GM21529 (cell line): ENCODE measurements at regions not wholly inside any gene's neighbourhood (a gene's known extent, or its start where the extent isn't known, plus 50 kb on each side); places are given as distances from the start of the nearest gene placed in this dataset.
"Not testable (repeated sequence)": the region's sequence is repeated elsewhere in the genome, so short reads cannot be mapped to it uniquely, and the experiment has no call there.

Source experiments
- ATAC-seq: cut with Tn5 transposase; IDR thresholded peaks from one replicate; pipeline ENCODE4 v1.9.1; 2021; ENCODE audit not compliant: unreplicated experiment

GRCh38 chr5:91243852-91244251, 139.3 kb downstream of the ARRDC3 start:
- no peak for ATAC-seq

- no peak for ATAC-seq
Observed at GRCh38 chr5:91243286-91243685, 139.8 kb downstream of the ARRDC3 start.

- not testable (repeated sequence) for ATAC-seq
Observed at GRCh38 chr5:91241460-91241859, 141.7 kb downstream of the ARRDC3 start.

- ATAC-seq, result no peak
Observed at GRCh38 chr5:91240175-91240574, 142.9 kb downstream of the ARRDC3 start.

GRCh38 chr5:91235271-91235694, 147.8 kb downstream of the ARRDC3 start:
- ATAC-seq, result no peak

GRCh38 chr5:91232523-91232922, 150.6 kb downstream of the ARRDC3 start:
- ATAC-seq, result no peak

GRCh38 chr5:91229031-91229727, 153.9 kb downstream of the ARRDC3 start:
- ATAC-seq, result no peak

- ATAC-seq, result no peak
Observed at GRCh38 chr5:91228188-91228587, 154.9 kb downstream of the ARRDC3 start.

- ATAC-seq, result peak; percentile 81
Observed at GRCh38 chr5:91225848-91226686, 157.1 kb downstream of the ARRDC3 start.

GRCh38 chr5:91224969-91225368, 158.1 kb downstream of the ARRDC3 start:
- ATAC-seq, result no peak

GRCh38 chr5:91224456-91224855, 158.7 kb downstream of the ARRDC3 start:
- ATAC-seq, result no peak

GRCh38 chr5:91223886-91224285, 159.2 kb downstream of the ARRDC3 start:
- ATAC-seq, result no peak

GRCh38 chr5:91222482-91222881, 160.6 kb downstream of the ARRDC3 start:
- ATAC-seq, result no peak

GRCh38 chr5:91221917-91222316, 161.2 kb downstream of the ARRDC3 start:
- ATAC-seq, result no peak

- no peak for ATAC-seq
Observed at GRCh38 chr5:91219803-91220371, 163.2 kb downstream of the ARRDC3 start.

GRCh38 chr5:91219091-91219802, 163.9 kb downstream of the ARRDC3 start:
- no peak for ATAC-seq

GRCh38 chr5:91217859-91218258, 165.3 kb downstream of the ARRDC3 start:
- no peak for ATAC-seq

- ATAC-seq, result no peak
Observed at GRCh38 chr5:91214571-91214970, 168.5 kb downstream of the ARRDC3 start.
